ENCODE measurements at regions not wholly inside any gene's neighbourhood (a gene's known extent, or its start where the extent isn't known, plus 50 kb on each side); places are given as distances from the start of the nearest gene placed in this dataset.

GRCh38 chr1:60553730-60554129, 480.2 kb upstream of the C1orf87 start:
- CTCF ChIA-PET: no interaction called here
- Histone ChIP-seq H3K36me3 (ENCODE audit: insufficient read depth, low read length, poor library complexity, severe bottlenecking) (no peaks in the 10 kb centered on the region), H3K4me1 (ENCODE audit: insufficient read depth, low read length, poor library complexity, severe bottlenecking) (no peaks in the 10 kb centered on the region), H3K27me3 (replicated peaks; ENCODE audit: insufficient read depth, low read depth, low read length, poor library complexity) (peaks cover 17% of the 10 kb centered on the region), H3K9me3 (ENCODE audit: low read depth, low read length, poor library complexity, severe bottlenecking) (no peaks in the 10 kb centered on the region), H3K4me3 (ENCODE audit: low read depth, low read length, poor library complexity, severe bottlenecking) (no peak overlapping the region), H3K27ac (ENCODE audit: low read depth, low read length, poor library complexity, severe bottlenecking) (no peak overlapping the region)
- POLR2A ChIA-PET (ENCODE audit: low non-redundant PET): interaction anchor here (0.7 kb wide), 1 partner anchor 378 kb away, joined by 4 read pairs; no protein-coding TSS in a partner anchor
- no TSS peak for BruUV-seq (replicated peaks)
- no peak for DNase-seq (ENCODE audit: low spot score)
- no peak for TF ChIP-seq CTCF (conservative IDR thresholded peaks at IDR 0.05; ENCODE audit: low read depth, low read length)
- intact Hi-C loops (cut with micrococcal nuclease; ENCODE audit: unreplicated experiment): no loop called here

GRCh38 chr1:60547821-60548220, 474.3 kb upstream of the C1orf87 start:
- Histone ChIP-seq H3K9me3 (ENCODE audit: low read depth, low read length, poor library complexity, severe bottlenecking) (no peaks in the 10 kb centered on the region), H3K27me3 (replicated peaks; ENCODE audit: insufficient read depth, low read depth, low read length, poor library complexity) (no peaks in the 10 kb centered on the region), H3K27ac (ENCODE audit: low read depth, low read length, poor library complexity, severe bottlenecking) (no peak overlapping the region), H3K4me1 (ENCODE audit: insufficient read depth, low read length, poor library complexity, severe bottlenecking) (no peaks in the 10 kb centered on the region), H3K36me3 (ENCODE audit: insufficient read depth, low read length, poor library complexity, severe bottlenecking) (no peaks in the 10 kb centered on the region), H3K4me3 (ENCODE audit: low read depth, low read length, poor library complexity, severe bottlenecking) (no peak overlapping the region)
- intact Hi-C loops (cut with micrococcal nuclease; ENCODE audit: unreplicated experiment): no loop called here
- CTCF ChIA-PET: no interaction called here
- no peak for DNase-seq (ENCODE audit: low spot score)
- POLR2A ChIA-PET (ENCODE audit: low non-redundant PET): no interaction called here
- BruUV-seq (replicated peaks): no TSS peak
- TF ChIP-seq EZH2 (IDR thresholded peaks at IDR 0.05; ENCODE audit: borderline replicate concordance, low read depth, low read length, poor library complexity, severe bottlenecking) (no peak), CTCF (conservative IDR thresholded peaks at IDR 0.05; ENCODE audit: low read depth, low read length) (no peak)

- no peaks in the 10 kb centered on the region for H3K36me3 ChIP-seq (ENCODE audit: insufficient read depth, low read length, poor library complexity, severe bottlenecking)
- POLR2A ChIA-PET (ENCODE audit: low non-redundant PET): no interaction called here
- peaks cover 11% of the 10 kb centered on the region for H3K9me3 ChIP-seq (ENCODE audit: low read depth, low read length, poor library complexity, severe bottlenecking)
- CTCF ChIA-PET: no interaction called here
- H3K27me3 ChIP-seq (replicated peaks; ENCODE audit: insufficient read depth, low read depth, low read length, poor library complexity): no peaks in the 10 kb centered on the region
- TF ChIP-seq EZH2 (IDR thresholded peaks at IDR 0.05; ENCODE audit: borderline replicate concordance, low read depth, low read length, poor library complexity, severe bottlenecking): no peak
- no peak for TF ChIP-seq CTCF (conservative IDR thresholded peaks at IDR 0.05; ENCODE audit: low read depth, low read length)
- DNase-seq (ENCODE audit: low spot score): peak; percentile 3
- intact Hi-C loops (cut with micrococcal nuclease; ENCODE audit: unreplicated experiment): no loop called here
- no peaks in the 10 kb centered on the region for H3K4me1 ChIP-seq (ENCODE audit: insufficient read depth, low read length, poor library complexity, severe bottlenecking)
- no peak overlapping the region for H3K4me3 ChIP-seq (ENCODE audit: low read depth, low read length, poor library complexity, severe bottlenecking)
- BruUV-seq (replicated peaks): no TSS peak
- H3K27ac ChIP-seq (ENCODE audit: low read depth, low read length, poor library complexity, severe bottlenecking): no peak overlapping the region
Measured at GRCh38 chr1:60541831-60542532, 468.4 kb upstream of the C1orf87 start.

Data from A673 (cell line).